HCT116 (cell line): ENCODE measurements at regions not wholly inside any gene's neighbourhood (a gene's known extent, or its start where the extent isn't known, plus 50 kb on each side); places are given as distances from the start of the nearest gene placed in this dataset.

Experiments
- ATAC-seq: fragments of 200-7000 bp; cut with Tn5 transposase; 2 replicates; pipeline ENCODE4 v1.9.1; 2020; ENCODE audit warnings: mild to moderate bottlenecking, moderate library complexity
- BruUV-seq: library from RNA; stranded (reverse); fragments of 400-500 nt; replicated peaks from 2 replicates; lab custom pipeline; 2021; lab: Mats Ljungman, UMichigan
- CTCF ChIA-PET: fragments of 300-600 bp; sonication (Branson Sonifier 250); formaldehyde crosslinking; loops from one replicate; lab custom pipeline; 2021; ENCODE audit warnings: antibody characterized with exemption; lab: Charles Lee
- POLR2A ChIA-PET: fragments of 300-600, 350-600 bp; sonication (Branson Sonifier 250); formaldehyde crosslinking; loops from one replicate; lab custom pipeline; 2021; ENCODE audit warnings: antibody characterized with exemption; lab: Charles Lee
- RAD21 ChIA-PET, 2 experiments: fragments of 300-600 bp; sonication (Branson Sonifier 250); formaldehyde crosslinking; loops; one replicate each; lab custom pipeline; 2023; ENCODE audit warnings: low total read pairs in 2 of 2; ENCODE audit not compliant: uncharacterized antibody in 2 of 2, unreplicated experiment in 2 of 2, low non-redundant PET in 1 of 2; lab: Charles Lee
- DNase-seq: peaks from one replicate; pipeline ENCODE4 v3.0.0-alpha.2; 2010; ENCODE audit warnings: low read depth, low spot score
- H2AFZ ChIP-seq: fragments of 200-600 bp; shearing (Covaris generic), sonication (generic); 2 replicates; pipeline ENCODE4 v1.6.1; 2017; ENCODE audit warnings: low read depth, mixed run types, mixed read lengths, antibody characterized with exemption, low read length; ENCODE audit not compliant: poor library complexity, severe bottlenecking
- H3K27ac ChIP-seq: 2 replicates; pipeline ENCODE4 v1.5.1; 2012; ENCODE audit warnings: low read depth, low read length
- H3K27me3 ChIP-seq: fragments of 200-600 bp; sonication (generic); 2 replicates; pipeline ENCODE4 v1.6.1; 2016; ENCODE audit warnings: mixed run types, low read length, mixed read lengths; ENCODE audit not compliant: insufficient read depth
- H3K36me3 ChIP-seq, 2 experiments: fragments of 200-500 bp in 1 of 2; fragments of 200-600 bp in 1 of 2; sonication (Bioruptor generic) in 1 of 2; sonication (generic) in 1 of 2; 2 replicates each; pipeline versions ENCODE4 v1.5.1 to v1.6.1; 2014 to 2016; ENCODE audit warnings: low read length in 2 of 2, inconsistent platforms in 1 of 2, mixed read lengths in 1 of 2, mixed run types in 1 of 2; ENCODE audit not compliant: insufficient read depth in 2 of 2, control insufficient read depth in 1 of 2
- H3K4me1 ChIP-seq, 2 experiments: fragments of 200-600 bp in 1 of 2; sonication (generic) in 1 of 2; 2 replicates each; pipeline versions ENCODE4 v1.5.1 to v1.6.1; 2012 to 2017; ENCODE audit warnings: low read length in 2 of 2, inconsistent platforms in 1 of 2, mild to moderate bottlenecking in 1 of 2, mixed read lengths in 1 of 2, mixed run types in 1 of 2, moderate library complexity in 1 of 2; ENCODE audit not compliant: insufficient read depth in 2 of 2, control insufficient read depth in 1 of 2
- H3K4me2 ChIP-seq: fragments of 200-600 bp; sonication (generic); 2 replicates; pipeline ENCODE4 v1.6.1; 2017; ENCODE audit warnings: mixed run types, low read length, mixed read lengths
- H3K4me3 ChIP-seq, 2 experiments: fragments of 200-600 bp in 1 of 2; sonication (generic) in 1 of 2; replicated peaks in 1 of 2; 2 replicates each; pipeline ENCODE4 v1.5.1; 2011 to 2016; ENCODE audit warnings: low read length in 2 of 2, control low read depth in 1 of 2, low read depth in 1 of 2, mild to moderate bottlenecking in 1 of 2, mixed read lengths in 1 of 2, mixed run types in 1 of 2
- H3K79me2 ChIP-seq: fragments of 200-600 bp; sonication (generic); 2 replicates; pipeline ENCODE4 v1.6.1; 2017; ENCODE audit warnings: mild to moderate bottlenecking, mixed run types, low read length, moderate library complexity, mixed read lengths; ENCODE audit not compliant: insufficient read depth
- H3K9ac ChIP-seq: fragments of 200-600 bp; sonication (generic); 2 replicates; pipeline ENCODE4 v1.6.1; 2016; ENCODE audit warnings: low read length, mixed read lengths
- H3K9me2 ChIP-seq: fragments of 200-600 bp; sonication (generic), shearing (Covaris generic); 2 replicates; pipeline ENCODE4 v1.6.1; 2017; ENCODE audit warnings: mixed run types, mild to moderate bottlenecking, moderate library complexity; ENCODE audit not compliant: insufficient read depth
- H3K9me3 ChIP-seq, 2 experiments: fragments of 200-500 bp in 1 of 2; fragments of 200-600 bp in 1 of 2; sonication (Bioruptor generic) in 1 of 2; sonication (generic) in 1 of 2; 2 replicates each; pipeline ENCODE4 v1.6.1; 2014 to 2017; ENCODE audit warnings: low read length in 2 of 2, mixed read lengths in 2 of 2, inconsistent platforms in 1 of 2, low read depth in 1 of 2, mild to moderate bottlenecking in 1 of 2, mixed run types in 1 of 2, moderate library complexity in 1 of 2; ENCODE audit not compliant: control insufficient read depth in 1 of 2, insufficient read depth in 1 of 2
- H4K20me1 ChIP-seq: fragments of 200-600 bp; sonication (generic), shearing (Covaris generic); 2 replicates; pipeline ENCODE4 v1.6.1; 2017; ENCODE audit warnings: mixed run types, mild to moderate bottlenecking, moderate library complexity; ENCODE audit not compliant: insufficient read depth
- ATF3 ChIP-seq: IDR thresholded peaks from 2 replicates; pipeline ENCODE4 v1.6.1; 2012
- CBX3 ChIP-seq: IDR thresholded peaks from 2 replicates; pipeline ENCODE4 v1.6.1; 2012; ENCODE audit warnings: low read depth
- ELF1 ChIP-seq: IDR thresholded peaks from 2 replicates; pipeline ENCODE4 v1.6.1; 2012; ENCODE audit warnings: low read depth, borderline replicate concordance
- EZH2phosphoT487 ChIP-seq: fragments of 200-600 bp; IDR thresholded peaks from 2 replicates; pipeline ENCODE4 v1.6.1; 2018; ENCODE audit warnings: antibody characterized with exemption, borderline replicate concordance
- SIN3A ChIP-seq: IDR thresholded peaks from 2 replicates; pipeline ENCODE4 v1.6.1; 2012; ENCODE audit warnings: low read depth
- TCF7L2 ChIP-seq: IDR thresholded peaks from 2 replicates; pipeline ENCODE4 v1.7.0; 2011; ENCODE audit warnings: borderline replicate concordance, inconsistent platforms; ENCODE audit not compliant: insufficient read depth, insufficient read length; ENCODE audit errors: extremely low read depth
- YY1 ChIP-seq: IDR thresholded peaks from 2 replicates; pipeline ENCODE4 v1.6.1; 2011; ENCODE audit warnings: low read length, low read depth, moderate library complexity, mild to moderate bottlenecking; ENCODE audit not compliant: insufficient replicate concordance; ENCODE audit errors: extremely low read depth
- ZBTB33 ChIP-seq: IDR thresholded peaks from 2 replicates; pipeline ENCODE4 v1.6.1; 2011; ENCODE audit warnings: mild to moderate bottlenecking, low read length, moderate library complexity; ENCODE audit not compliant: insufficient replicate concordance; ENCODE audit errors: extremely low read depth
- ZFX ChIP-seq: fragments of 450-650 bp; IDR thresholded peaks from 2 replicates; pipeline ENCODE4 v1.6.1; 2017
- intact Hi-C: fragments of 100-400 bp; cut with micrococcal nuclease; formaldehyde crosslinking; loops from 2 replicates; pipeline ENCODE4 v1.10.0; 2022
- TF ChIP-seq, protein P1 (sequence below), 3 experiments: fragments of 200-600 bp in 1 of 3; sonication (generic) in 1 of 3; IDR thresholded peaks in 2 of 3; conservative IDR thresholded peaks in 1 of 3; 2 replicates each; pipeline ENCODE4 v1.5.1; 2012 to 2017; ENCODE audit warnings: low read depth in 2 of 3, low read length in 2 of 3, antibody characterized with exemption in 1 of 3, borderline replicate concordance in 1 of 3, control low read depth in 1 of 3, mild to moderate bottlenecking in 1 of 3, mixed read lengths in 1 of 3, mixed run types in 1 of 3, moderate library complexity in 1 of 3; ENCODE audit not compliant: insufficient read depth in 1 of 3

- no TSS peak for BruUV-seq
- H3K9me3 ChIP-seq, result no peaks in the 10 kb centered on the region
- DNase-seq, result no peak
- no peak overlapping the region for H3K4me2 ChIP-seq
- H3K27ac ChIP-seq, result no peak overlapping the region
- H3K79me2 ChIP-seq, result no peaks in the 10 kb centered on the region
- intact Hi-C loops, result no loop called here
- H3K4me3 ChIP-seq, result no peak overlapping the region
- H3K9ac ChIP-seq, result no peak overlapping the region
- H3K4me1 ChIP-seq, result peaks cover 3 to 9% of the 10 kb centered on the region in 2 experiments; a peak in 2 of 4 replicates
- no peak overlapping the region for H2AFZ ChIP-seq
- no peaks in the 10 kb centered on the region for H4K20me1 ChIP-seq
- H3K9me2 ChIP-seq, result no peaks in the 10 kb centered on the region
- no peaks in the 10 kb centered on the region for H3K36me3 ChIP-seq
- POLR2A ChIA-PET, result no interaction called here
- TF ChIP-seq TCF7L2 (no peak), EZH2phosphoT487 (no peak), YY1 (no peak), CBX3 (no peak), ZFX (no peak), ZBTB33 (no peak), SIN3A (no peak), ELF1 (no peak), ATF3 (no peak)
- TF ChIP-seq, protein P1, sequence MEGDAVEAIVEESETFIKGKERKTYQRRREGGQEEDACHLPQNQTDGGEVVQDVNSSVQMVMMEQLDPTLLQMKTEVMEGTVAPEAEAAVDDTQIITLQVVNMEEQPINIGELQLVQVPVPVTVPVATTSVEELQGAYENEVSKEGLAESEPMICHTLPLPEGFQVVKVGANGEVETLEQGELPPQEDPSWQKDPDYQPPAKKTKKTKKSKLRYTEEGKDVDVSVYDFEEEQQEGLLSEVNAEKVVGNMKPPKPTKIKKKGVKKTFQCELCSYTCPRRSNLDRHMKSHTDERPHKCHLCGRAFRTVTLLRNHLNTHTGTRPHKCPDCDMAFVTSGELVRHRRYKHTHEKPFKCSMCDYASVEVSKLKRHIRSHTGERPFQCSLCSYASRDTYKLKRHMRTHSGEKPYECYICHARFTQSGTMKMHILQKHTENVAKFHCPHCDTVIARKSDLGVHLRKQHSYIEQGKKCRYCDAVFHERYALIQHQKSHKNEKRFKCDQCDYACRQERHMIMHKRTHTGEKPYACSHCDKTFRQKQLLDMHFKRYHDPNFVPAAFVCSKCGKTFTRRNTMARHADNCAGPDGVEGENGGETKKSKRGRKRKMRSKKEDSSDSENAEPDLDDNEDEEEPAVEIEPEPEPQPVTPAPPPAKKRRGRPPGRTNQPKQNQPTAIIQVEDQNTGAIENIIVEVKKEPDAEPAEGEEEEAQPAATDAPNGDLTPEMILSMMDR (IDR thresholded peaks at IDR 0.05 in 2 of 3, conservative IDR thresholded peaks at IDR 0.05 in 1 of 3; ENCODE audit: borderline replicate concordance in 1 of 3, insufficient read depth in 1 of 3, low read depth in 2 of 3, low read length in 2 of 3), result no peak
- RAD21 ChIA-PET, result no interaction called here
- no peak for ATAC-seq
- CTCF ChIA-PET, result no interaction called here
- no peaks in the 10 kb centered on the region for H3K27me3 ChIP-seq
Observed at GRCh38 chr6:146989860-146990259, 214.4 kb upstream of the STXBP5 start.
